ENCODE measurements at regions not wholly inside any gene's neighbourhood (a gene's known extent, or its start where the extent isn't known, plus 50 kb on each side); places are given as distances from the start of the nearest gene placed in this dataset.
A peak's percentile ranks its signal among the peaks of the same experiment; 100 is the strongest.

DNA sequence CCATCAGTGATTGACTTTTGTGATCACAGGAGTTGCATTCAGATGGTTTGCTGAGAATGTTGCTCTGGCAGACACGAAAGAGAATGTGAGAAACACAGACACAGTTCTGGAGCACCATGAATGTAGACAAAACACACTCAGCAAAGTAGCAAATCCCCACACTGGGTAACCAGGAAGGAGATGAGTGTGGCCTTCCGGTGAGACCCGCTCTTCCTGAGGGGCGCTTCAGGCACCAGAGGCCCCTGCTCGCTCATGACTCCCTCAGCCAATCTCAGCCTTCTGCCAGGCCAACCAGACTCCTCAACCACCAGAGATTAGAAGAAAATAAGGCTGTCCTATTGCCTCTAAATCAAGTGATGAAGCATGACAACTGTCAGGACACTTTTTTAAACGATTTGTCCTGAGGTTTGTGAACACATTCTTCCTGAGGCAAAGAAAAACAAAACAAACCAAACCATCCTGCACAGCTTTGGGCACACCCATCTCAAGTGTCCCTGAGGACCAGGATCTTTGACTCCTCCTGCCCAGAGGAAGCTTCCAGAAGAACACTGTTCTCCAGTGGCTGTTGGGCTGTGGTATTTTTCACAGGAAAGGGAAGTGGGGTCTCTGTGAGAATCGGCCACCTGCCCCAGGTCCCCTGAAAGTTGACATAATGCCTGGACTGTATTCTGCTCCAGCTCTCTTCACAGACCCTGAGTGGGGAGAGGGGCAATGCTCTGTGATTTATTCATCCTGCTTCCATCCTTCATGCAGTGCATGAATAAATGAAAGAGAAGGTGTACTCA lies 152.8 kb downstream of the BCL11A start:
- no peak for DNase-seq

GRCh38 chr2:60394463-60394862 lies 159.0 kb downstream of the BCL11A start:
- DNase-seq, result no peak

DNA sequence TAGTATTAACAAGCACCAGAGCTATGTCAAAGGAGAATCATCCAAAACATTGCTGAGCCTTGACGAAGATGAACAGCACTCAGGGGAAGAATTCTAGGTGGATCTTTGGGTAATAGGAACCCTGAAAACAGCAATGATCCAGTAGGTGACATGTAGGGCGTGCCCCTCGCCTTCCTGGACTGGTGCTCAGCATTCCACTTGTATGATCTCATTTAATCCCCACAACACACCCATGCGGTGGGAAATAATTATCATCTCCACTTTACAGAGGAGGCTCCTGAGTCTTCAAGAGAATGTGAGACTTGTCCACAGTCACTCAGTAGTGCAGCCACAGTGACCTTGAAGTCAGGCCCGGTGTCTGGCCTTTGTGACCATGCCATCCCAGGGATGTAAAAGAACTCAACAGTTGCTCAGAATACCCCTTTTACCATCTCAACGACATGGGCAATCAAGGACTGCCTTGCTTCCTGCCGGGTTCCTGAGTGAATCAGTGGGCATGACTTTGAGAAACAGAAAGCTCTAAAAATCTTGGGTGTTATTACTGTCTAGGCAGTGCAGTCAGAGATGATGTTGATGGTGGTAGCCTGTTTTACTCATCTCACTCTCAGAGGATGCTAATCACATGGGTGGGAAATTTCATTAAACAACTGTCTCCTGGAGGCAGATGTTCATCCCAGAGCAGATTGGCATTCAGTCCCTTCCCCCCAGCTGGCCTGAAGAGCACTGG lies 161.6 kb downstream of the BCL11A start:
- peak; percentile 22 for DNase-seq

GRCh38 chr2:60391230-60391629 lies 162.2 kb downstream of the BCL11A start:
- DNase-seq, result no peak

DNA sequence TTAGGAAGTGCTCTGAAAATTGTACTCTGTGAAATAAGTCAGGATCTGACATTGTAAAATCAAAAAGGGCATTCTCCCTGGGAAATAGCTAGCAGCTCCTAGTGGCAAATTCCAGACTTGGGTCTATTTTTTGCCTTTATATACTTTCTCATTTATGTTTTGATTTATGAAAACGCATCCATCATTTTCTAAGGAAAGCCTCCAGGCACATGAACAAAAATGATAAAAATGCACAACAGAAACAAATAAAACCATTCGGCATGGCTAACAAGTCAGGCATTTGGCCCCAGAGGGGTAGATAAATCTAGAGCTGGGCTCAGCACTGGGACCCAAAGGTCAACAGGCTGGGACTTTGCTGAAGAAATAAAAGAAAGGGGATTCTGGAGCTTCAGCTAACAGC lies 167.0 kb downstream of the BCL11A start:
- DNase-seq, result no peak

DNA sequence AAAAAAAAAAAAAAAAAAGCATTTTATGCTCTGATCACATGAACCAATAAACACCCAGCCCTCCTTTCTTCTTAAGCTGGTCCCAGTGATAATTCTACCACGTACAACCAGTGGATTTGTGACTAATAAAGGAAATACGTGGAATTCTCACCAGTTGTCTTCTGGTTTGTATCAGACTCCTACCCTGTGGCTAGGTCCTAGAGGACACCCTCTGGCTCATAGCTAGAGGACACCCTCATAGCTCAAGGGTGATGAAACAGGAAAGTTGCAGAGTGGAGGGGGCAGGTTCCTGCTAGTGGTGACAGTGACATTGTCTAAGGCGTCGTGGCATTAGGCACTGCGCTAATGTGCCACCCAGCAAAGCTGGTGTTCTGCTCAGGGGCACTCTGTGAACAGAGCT lies 167.8 kb downstream of the BCL11A start:
- DNase-seq, result no peak

- no peak for DNase-seq
Measured at GRCh38 chr2:60383401-60384143, 169.9 kb downstream of the BCL11A start.

- DNase-seq, result no peak
Measured at GRCh38 chr2:60380411-60380810, 173.0 kb downstream of the BCL11A start.

GRCh38 chr2:60379684-60380083 lies 173.8 kb downstream of the BCL11A start:
- no peak for DNase-seq

DNA sequence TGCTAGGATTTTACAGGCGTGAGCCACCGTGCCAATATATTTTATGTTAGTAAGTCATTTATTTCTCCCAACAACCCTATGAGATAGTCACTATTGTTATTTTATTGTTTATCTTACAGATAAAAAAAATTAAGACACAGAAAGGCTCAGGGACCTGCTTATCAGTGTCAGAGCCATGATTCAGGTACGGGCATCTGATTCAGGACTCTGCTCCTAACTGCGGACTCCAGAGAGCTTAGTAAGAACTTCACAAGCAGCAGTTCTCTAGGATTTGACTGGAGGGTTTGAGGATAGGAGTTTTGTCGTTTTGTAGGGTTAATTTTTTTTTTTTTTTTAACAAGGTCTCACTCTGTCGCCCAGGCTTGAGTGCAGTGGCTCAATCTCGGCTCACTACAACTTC lies 174.2 kb downstream of the BCL11A start:
- no peak for DNase-seq

DNA sequence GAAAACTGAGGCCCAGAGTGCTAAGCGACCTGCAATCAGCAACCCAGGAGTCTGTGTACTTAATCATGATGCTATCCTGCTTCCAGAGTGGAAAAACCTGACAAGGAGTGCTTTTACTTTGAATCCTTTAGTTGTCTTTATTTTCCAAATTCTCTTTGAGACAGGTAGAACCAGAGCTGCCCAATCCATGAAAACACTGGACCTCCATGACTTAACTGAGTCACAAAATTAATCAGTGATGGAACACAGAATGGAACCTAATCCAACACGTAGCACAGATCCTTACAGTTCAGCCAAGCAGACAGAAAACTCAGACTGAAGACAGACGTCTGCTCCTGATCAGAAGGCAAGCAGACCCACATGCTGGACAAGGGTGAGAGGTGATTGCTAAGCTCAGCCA lies 175.6 kb downstream of the BCL11A start:
- DNase-seq, result no peak

GRCh38 chr2:60376252-60376651 lies 177.2 kb downstream of the BCL11A start:
- DNase-seq, result no peak

DNA sequence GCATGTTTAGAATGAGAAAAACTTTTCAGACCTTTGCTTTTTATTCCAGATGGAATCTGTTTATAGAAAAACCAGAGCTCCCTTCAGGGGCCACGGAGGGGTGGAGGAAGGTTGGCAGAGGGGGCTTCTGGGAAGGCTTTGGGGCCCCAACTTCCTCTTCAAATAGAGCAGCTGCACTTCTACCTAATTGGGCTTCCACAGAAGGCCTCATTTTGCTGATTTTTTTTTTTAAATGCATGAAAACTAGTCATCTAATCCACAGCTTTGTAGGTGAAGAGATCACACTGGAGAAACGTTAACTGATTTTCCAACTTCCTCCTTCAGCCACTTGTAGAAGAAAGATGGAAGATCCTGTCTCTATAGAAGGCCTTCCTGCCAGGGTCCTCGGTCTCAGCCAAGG lies 181.8 kb downstream of the BCL11A start:
- DNase-seq, result no peak

- DNase-seq, result no peak
Measured at GRCh38 chr2:60371219-60371618, 182.2 kb downstream of the BCL11A start.

GRCh38 chr2:60370814-60371213 lies 182.6 kb downstream of the BCL11A start:
- no peak for DNase-seq

GRCh38 chr2:60368456-60368855 lies 185.0 kb downstream of the BCL11A start:
- no peak for DNase-seq

DNA sequence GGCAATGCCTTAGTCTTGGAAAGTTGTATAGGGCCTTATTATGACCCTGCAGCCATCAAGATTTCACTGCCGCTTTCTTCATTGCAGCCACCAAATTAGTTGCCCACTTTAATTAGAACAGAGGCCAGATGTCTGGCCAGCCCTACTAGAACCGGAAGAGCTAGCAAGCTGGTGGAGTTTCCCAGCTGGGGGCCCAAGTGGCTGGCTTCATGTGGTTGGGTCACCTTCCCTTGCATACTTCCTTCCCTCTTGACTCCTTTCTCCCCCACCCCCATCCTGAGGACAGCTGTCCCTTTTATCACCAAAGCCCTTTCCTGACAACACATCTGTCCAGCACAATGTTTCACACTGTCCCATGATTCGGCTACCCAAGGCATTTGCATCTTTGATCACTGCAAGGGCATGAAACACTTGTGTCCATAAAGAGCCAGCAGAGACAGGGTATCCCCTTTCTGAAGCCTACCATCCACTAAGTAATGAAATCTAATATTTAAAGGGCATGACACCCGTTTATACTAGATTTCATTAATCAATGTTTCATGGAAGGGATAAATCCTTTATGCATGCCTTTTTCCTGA lies 187.2 kb downstream of the BCL11A start:
- peak; percentile 12 for DNase-seq

DNA sequence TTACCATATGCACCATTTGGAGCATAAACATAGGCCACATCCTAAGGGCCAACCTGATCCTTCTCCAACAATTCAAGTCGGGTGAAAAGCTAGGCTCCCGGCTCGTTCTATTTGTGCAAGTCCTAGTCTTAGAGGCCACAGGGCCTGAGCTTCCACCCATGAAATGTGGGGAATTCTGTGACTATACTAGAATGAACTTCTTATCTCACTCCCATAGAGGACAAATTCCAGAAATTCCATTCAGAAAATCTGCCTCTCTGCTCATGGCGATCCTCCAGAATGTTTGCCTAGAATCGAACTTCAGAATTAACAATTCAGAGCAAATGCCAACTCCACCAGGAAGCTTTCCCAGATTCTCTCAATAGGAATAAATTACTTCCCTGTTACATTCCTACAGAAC lies 187.9 kb downstream of the BCL11A start:
- no peak for DNase-seq

GRCh38 chr2:60364491-60364890 lies 189.0 kb downstream of the BCL11A start:
- peak; percentile 35 for DNase-seq

DNA sequence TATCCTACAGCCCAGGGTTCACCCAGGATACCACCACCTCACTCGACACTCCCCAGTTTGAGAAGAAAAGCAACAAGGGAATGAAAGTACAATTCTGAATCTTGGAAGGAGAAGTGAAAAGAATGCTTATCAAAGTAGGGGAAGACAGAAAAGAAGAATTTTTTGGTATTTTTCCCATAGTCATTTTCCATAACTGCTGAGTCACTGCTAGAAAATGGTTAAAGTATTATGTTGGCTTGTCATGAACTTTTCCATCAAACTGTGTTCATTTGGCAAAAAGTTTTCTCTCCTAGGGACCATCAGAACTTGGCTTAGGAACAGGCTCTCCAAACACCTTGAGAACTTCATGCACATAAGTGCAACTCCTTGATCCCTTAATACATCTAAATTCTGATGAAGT lies 192.0 kb downstream of the BCL11A start:
- no peak for DNase-seq

GRCh38 chr2:60359569-60359968 lies 193.9 kb downstream of the BCL11A start:
- DNase-seq, result no peak

DNA sequence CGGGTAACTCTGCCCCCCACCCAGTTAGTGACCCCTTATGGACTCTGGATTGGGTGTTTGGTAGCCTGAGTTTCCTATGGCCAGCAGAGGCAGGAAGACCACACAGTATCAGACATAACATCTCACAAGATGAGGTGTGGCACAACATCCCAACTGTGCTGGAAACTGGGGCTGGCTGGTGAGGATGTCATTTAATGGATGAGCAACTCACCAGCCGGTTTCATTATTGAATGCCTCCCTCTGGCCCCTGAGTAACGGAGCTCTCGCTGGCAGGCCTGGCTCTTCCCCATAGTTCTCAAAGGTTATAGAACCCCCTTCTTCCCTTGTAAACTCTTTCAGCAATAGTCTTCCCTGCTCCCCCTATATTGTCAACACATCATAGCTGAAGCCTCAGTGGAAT lies 195.0 kb downstream of the BCL11A start:
- DNase-seq, result no peak

GRCh38 chr2:60357996-60358395 lies 195.5 kb downstream of the BCL11A start:
- DNase-seq, result no peak

- no peak for DNase-seq
Measured at GRCh38 chr2:60356346-60356745, 197.1 kb downstream of the BCL11A start.

Data from NCI-H82 (cell line).